SW 1271 (cell line): ENCODE measurements at regions not wholly inside any gene's neighbourhood (a gene's known extent, or its start where the extent isn't known, plus 50 kb on each side); places are given as distances from the start of the nearest gene placed in this dataset.

ENCODE experiments used
- DNase-seq, 2 experiments: peaks; one replicate each; lab custom pipeline; 2025; lab: John Stamatoyannopoulos, UW

DNA sequence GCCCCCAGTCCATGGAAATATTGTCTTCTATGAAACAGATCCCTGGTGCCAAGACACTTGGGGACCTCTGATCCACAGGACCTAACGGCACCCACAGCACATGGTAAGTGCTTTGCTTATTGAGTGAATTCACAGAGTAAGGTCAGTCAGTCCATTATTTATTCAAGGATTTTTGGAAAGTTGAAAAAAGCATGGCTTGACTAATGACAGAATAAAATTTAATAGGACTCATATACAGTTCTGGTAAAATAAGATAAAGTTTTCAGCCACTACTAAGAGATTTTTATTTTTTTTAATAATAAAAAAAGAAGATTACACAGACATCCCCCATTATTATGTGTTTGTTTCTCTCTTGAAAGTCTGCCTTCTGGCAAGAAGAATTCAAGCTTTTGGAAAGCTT, 490.6 kb upstream of the HS3ST1 start:
- DNase-seq = no peak

DNA sequence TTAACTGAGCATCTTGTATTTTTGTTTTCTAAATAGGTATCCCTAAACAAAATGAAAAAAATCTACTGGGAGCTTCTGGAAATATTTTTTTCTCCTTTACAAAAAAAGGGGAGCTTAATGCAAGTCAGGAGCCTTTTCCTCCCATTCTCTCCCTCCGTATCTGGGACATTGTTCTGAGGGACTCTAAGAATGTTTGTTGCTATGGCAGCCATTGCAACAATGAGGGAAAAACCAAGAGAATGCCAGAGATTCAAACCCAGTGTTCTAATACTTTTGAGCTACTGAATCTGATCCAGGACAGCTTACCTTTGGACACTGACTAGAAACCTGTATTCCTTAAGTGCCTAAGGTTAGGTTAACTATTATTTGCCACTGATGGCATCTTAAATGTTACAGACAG, 485.7 kb upstream of the HS3ST1 start:
- no peak for DNase-seq

DNA sequence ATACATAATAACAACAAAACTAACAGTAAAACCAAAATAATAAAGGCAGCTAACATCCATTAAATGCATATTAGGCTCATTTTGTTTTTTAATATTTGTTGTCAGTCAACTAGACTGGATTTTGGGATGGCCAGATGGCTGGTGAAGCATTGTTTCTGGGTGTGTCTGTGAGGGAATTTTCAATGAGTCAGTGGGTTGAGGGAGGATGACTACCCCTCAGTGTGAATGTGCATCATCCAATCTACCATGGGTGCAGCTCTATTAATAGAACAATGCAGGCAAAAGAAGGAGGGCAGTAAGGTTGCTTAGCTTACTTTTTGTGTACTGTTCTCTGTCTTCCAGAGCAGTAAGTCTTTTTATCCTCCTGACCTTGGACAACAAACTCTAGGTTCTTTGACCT, 484.2 kb upstream of the HS3ST1 start:
- DNase-seq = no peak

DNA sequence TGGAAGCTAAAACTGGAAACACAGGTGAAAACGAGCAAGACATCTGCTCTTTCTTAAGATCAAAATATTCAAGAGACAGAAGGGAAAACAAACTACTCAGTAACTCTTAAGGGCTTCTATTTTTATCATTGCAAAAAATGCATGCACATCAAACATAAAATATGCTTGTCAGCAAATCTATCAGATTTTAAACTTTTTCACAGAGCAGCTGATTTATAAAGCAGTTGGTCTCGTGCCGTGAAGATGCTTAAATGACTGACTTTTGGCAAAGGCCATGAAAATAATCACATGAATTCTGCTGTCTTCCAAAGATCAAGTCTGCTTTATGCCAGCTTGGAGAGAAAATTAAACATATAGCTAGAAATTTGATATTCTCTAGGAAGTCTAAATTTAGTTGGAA, 482.1 kb upstream of the HS3ST1 start:
- no peak for DNase-seq

DNA sequence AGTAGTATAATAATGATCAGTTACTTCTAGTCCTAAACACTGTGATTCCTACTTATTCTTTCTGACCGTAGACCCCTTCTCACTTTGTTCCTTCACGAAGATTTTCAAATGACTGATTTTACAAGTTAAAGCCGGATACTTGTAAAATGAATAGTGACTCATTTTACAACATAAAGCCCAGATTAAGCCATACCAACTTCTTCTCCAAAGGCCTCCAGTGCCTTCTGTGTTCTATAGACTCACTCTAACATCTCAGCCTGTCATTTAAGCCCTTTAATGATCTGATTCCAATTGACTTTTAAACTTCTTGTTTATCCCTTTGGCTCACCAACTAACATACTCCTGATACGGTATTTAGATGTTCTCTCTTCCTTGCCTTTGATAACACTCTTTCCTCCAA, 480.0 kb upstream of the HS3ST1 start:
- DNase-seq = no peak

DNA sequence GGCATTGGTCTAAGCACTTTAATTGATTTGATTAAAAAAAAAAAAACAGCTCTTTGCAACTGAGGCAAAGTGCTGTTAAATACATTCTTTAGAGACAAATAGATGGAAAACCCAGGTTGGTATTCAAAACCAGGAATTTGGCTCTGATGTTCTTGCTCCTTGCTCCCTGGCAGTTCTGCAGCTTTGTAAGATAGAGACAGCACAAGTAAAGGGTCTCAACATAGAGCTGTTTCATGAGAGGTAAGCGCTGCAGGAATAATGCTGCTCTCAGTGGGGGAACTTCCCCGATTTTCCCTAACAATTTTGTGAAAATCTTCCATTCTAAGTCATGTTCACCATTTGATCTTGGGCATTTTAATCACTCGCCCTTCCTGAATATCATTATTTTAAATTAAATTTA, 479.5 kb upstream of the HS3ST1 start:
- DNase-seq = no peak

DNA sequence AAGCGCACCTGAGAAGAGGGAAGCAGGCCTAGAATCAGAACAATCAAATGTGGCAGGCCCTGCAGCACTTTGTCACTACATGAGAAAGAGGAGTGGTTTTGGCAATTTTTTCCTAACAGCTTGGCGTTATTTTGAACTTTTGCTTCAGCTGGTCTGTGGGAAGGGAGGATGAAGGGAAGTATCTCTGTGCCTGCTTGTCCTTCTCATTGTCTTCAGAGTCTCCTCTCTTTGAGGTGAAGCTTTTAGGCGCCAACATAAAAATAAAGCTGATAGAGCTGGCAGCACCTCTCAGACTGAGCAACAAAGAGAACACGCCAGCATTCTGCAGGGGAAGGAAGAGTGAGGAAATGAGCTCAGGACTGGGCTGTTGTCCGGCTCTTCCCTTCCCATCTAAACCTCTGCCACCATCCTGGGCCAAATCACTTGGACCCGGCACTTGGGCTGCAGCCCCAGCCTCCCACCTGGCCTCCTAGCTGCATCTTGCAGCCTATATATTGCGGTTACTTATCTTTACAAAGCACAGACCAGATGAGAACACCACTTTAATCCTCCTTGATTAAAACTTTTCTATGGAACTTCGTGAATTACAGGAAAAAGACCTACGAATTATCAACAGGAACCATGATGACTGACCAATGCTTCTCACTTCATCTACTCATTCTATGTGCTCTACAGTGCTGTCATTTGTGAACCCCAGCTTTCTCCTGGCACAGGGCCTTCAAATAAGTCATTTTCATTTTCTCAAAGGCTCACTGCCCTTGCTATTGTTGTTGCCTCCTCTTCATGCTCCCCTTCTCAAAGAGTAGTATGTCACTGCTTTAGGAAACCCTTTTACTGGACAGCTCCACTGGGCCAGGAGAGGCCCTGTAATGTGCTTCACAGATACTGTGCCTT, 476.4 kb upstream of the HS3ST1 start:
- no peak for DNase-seq

DNA sequence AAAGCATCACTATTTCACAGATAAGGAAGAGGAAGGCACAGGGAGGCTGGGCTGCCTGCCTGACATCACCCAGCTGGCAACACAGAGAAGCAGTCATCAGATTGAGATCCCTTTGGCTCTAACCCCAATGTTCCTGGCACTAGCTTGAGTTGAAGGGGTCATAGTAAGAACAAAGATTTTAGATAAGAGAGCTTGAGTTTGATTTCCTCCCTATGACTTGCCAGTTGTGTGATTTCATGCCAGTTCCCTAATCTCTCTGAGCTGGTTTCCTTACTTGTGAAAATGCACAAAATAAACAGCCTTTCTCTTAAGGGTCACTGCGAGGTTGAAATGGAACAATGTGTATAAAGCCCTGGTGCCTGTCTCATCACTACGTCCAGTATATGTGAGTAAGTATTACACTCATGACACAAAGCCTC, 475.4 kb upstream of the HS3ST1 start:
- no peak for DNase-seq

DNA sequence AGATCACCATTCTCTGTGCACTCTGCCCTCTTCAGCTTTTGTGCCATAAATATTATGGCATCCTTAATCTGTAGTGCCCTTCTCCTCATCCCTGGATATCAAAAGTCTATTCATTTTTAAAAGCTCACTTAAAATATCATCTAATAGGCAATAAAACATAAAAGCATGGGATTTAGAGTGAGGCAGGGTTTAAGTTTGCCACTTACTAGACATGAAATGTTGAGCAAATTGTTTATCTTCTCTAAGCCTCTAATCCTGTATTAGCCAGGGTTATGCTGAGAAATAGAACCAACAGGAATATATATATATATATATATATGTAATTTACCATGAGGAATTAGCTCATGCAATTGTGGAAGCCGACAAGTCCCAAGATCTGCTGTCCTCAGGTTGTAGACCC, 472.4 kb upstream of the HS3ST1 start:
- no peak for DNase-seq

DNA sequence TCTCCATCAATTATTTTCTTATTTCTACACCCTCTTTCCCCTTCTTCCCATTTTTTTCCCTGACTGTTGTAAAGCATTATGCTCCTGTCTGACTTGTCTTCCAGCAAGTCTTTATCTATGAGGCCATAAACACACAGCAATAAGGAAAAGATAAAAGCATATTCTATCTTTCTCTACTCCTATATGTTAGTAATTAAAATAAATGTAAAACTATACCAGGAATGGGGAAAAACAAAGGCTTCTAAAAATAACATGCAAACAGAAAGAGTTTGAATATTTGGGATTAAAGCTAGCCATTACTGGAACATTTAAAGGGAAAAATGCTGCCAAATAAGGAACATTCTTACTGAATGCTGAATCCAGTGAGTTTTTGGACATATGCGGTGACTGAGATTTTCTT, 471.7 kb upstream of the HS3ST1 start:
- DNase-seq = no peak

DNA sequence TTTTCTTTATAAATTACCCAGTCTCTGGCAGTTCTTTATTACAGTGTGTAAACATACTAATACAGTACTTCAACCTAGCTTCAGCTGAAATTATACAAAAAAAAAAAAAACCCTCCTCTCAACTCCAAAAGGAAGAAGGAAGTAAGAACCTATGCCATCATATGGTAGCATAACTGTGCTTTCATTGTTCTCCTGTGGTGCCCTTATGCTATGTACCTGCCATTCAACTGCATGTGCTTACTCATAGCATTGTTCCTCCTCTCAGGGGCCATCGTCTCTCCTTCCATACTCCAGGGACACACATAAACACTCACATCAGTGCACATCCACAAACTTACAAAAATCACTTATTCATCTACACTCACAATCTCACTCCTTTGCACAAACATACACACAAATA, 470.1 kb upstream of the HS3ST1 start:
- DNase-seq = no peak

DNA sequence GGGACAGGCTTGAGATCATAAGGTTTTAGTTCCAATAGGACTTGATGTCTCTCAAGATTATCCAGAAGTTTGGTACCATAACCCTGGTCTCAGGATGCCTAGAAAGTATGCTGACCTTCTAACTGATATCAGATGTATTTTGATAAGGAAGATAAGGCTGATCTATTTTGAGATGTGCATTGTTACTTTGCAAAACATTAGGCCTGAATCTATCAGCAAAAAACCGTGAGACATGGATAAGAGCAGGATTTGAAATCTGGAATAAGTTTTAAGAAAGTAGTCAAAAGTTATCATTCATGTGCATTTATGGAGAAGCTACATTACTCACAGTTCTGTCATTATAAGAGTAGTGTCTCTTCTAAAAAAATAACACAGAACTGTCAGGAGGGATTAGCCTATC, 467.1 kb upstream of the HS3ST1 start:
- DNase-seq = no peak

DNA sequence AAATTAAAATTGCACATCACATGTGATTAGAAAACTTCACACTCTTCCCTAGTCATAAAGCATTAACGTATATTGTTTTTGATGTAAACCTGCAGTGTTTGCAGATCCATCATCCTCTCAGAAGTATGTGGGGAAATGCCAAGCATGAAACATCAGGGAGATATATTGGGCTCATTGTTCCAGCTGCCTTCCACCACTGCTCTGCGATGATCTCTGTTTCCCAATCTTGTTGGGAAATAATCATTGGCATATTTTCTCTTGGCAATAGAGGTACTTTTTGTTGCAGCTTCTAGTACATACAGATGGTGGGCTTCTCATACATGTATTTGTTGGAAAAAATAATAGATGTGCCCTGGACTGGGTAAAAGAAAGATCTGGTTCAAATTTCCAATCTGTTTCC, 466.3 kb upstream of the HS3ST1 start:
- DNase-seq = no peak

DNA sequence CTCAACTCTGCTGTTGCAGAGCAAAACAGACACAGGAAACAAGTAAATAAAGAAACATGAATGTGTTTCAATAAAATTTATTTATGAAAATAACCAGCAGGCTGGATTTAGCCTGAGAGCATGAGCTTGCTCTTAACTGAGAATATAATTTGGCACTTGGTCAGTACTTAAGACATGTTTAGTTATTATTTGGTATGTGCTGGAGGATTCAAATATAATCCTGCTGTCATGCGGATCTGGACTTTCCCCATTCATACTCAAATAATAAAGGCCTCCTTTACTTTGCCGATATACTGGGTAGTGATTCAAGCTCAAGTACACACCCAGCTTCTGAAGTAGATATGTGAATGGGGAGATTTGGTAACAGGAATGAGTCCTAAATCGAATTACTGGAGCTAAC, 465.5 kb upstream of the HS3ST1 start:
- no peak for DNase-seq

DNA sequence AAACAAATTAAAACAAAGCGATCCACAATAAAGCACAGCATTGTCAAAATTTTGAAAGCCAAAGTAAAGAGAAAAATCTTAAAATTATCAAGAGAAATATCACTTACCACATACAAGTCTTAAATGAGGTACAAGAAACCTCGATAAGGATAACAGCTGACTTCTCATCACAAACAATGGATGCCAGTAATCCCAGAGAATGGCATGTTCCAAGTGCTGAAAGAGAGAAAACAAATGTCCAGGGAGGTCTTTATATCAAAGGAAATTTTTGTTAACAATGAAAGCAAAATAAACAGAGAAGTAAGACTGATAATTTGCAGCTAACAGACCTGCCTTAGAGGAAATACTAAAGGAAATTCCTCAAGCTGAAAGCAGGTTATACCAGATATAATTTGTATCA, 460.4 kb upstream of the HS3ST1 start:
- DNase-seq = no peak

DNA sequence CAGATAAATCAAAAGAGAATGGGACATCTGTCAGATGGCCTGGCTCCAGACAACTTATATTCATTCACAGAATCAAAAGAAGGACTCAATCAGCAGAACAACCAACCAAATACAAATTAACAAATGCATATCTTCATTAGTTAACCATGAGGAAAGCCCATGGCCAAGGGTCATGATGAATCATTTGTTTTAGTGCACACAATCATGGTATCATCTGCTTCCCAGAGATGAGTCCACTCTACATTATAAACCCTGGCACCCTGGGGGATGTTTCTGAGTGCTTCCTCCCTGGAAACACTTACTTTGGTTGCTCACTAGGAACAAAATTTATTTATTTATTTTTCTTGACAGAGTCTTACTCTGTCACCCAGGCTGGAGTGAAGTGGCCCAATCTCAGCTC, 453.3 kb upstream of the HS3ST1 start:
- DNase-seq = no peak

DNA sequence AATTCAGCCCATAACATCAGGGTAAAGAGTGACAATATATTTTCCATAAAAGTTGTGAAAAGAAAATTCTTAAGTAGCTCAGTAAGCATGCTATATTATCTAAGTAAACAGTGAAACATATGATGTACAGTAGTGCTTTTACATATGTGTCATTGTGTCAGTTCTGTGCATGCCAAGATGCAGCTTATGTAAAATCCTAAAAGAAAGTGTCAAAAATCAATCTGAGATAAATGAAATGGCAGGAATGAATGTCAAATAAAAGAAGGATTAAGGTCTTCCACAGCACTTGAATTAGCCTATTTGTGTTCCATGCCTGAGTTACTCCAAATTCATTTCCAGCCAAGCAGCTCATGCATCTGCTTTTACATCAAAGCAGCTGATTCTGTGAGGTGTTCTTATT, 452.7 kb upstream of the HS3ST1 start:
- DNase-seq = no peak

DNA sequence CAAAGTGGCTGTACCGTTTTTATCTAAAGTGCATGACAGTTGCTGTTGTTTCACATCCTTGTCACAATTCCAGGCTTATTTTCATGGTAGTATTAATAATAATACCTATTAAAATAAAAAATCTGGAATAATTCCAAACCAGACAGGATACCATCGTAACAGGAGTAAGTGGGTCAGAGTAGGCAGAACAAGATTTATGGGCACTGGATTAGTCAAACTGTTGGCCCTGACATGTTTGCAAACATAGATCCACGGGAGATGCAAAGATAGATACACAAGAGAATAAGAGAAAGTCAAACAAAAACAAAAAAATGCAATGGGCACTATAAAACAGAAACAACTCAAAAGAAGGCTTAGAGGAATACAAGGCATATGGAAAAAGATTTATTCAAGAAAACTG, 449.5 kb upstream of the HS3ST1 start:
- DNase-seq = no peak

DNA sequence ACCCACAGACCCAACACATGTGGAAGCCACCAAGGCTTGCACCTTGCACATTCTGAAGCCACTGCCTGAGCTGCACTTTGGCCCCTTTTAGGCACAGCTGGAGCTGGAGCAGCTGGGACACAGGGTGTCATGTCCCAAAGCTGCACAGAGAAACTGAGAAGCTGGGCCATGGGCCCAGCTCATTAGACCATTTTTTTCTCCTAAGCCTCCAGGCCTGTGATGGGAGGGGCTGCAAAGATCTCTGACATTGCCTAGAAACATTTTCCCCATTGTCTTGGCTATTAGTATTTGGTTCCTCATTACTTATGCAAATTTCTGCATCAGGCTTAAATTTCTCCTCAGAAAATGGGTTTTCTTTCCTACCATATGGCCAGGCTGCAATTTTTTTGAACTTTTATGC, 447.4 kb upstream of the HS3ST1 start:
- DNase-seq = no peak

DNA sequence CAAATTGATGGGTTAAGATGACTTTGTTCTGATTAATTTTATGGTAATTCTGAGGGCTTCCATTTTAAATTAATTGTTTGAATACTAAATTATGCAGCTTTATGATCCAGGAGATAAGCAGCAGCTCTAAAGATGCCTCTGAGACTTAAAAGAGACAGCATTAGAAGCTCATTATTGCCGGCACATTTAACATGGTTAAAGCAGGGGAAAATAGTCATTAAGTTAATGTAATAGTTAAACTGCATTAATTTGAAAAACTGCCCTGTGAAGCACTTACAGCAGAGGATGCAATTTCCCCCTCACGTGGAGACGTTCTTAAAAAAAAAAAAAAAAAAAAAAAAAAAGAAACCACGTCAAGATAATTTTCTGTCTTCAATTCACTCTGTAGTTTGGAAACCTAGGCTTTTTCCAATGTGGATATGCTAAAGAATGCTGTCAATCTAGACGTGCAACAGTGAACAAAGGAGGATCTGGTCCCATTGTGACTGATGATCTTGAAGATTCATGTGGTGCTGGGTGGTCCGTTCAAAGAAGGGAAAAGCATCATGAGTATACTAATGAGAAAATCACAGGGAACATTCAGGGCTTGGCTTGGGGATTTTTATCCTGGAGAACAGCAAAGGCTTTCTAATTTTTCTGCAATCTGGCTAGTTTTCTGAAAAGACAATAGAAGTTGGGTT, 440.6 kb upstream of the HS3ST1 start:
- DNase-seq = no peak

DNA sequence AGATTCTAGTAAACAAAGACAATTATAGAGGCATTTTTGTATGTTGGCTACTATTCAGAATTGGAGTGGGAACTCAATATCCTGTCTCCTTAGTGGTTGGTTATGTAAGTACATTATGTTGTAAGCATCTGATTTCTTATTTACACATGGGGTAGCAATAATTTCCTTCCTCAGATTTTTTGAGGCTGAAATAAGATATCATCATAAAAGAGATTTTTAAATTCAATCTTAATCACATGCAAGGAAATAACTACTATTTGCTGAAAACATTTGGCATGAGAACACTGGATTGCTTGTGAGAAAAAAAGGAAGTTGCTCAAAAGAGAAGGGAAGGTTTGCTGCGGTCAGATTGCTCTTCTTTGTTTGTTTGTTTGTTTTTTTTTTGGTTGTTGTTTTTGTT, 437.7 kb upstream of the HS3ST1 start:
- no peak for DNase-seq

DNA sequence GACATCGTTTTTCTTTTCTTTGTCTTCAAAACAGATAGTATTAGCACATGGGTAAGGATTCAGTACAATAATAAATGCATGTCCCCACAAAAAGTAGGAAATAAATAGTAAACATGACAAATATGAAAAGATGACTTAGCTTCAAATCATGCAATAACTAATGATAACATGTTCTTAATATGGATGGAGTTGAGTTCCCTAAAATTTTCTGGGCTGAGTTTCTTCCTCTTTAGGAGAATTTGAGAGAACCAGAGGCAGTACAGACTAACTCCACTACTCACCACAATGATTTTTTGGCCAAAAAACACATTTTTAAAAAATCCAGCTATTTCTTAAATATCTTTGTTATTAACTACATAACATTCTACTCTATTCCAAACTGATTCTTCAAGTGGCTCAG, 432.3 kb upstream of the HS3ST1 start:
- DNase-seq = no peak

DNA sequence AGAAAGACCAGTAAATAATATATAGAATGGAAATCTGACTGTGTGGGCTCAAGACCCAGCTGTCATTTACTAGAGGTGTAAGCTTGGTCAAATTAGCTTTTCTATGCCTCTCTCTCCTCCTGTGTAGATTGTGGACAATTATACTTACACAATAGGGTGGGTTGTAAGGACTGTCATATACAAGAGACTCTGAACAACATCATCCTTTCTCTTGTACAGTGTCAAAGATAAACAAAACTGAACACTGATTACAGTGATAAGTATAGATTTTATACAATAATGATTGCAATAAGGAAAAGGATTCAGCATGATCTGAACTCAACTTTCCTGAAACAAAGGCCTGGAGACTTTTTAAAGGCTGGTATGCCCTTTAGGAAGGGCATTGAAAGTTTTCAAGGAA, 429.2 kb upstream of the HS3ST1 start:
- no peak for DNase-seq

DNA sequence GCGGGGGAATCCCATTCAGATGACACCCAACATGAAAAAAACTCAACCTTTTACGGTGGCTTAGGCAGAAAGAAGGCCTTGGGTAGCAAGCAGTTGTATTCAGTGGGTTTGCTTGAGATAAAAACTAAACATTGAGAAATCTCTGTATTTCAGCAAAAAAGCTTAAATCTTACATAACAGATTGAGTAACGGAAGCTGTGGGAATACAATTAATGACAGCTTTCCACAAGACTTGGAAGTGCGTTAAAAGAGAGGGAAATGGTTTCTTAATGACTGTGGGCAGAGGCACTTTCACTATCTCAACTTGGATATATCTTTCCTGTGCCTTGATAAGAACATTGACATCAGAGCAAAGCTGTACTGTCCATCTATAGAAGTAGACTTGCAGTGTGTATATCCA, 418.5 kb upstream of the HS3ST1 start:
- no peak for DNase-seq
